Activated CD4-positive, alpha-beta memory T cell treated with anti-CD3 and anti-CD28 coated beads, Interleukin-2, amount 10 ng/mL, durations not matched to agents 7 days and 5 days (primary cell): ENCODE measurements at regions not wholly inside any gene's neighbourhood (a gene's known extent, or its start where the extent isn't known, plus 50 kb on each side); places are given as distances from the start of the nearest gene placed in this dataset.
"Not testable (repeated sequence)": the region's sequence is repeated elsewhere in the genome, so short reads cannot be mapped to it uniquely, and the experiment has no call there.

Source experiments
- CTCF ChIA-PET: fragments of 350-600 bp; sonication (Branson Sonifier 250); formaldehyde crosslinking; loops from one replicate; lab custom pipeline; 2021; ENCODE audit warnings: antibody characterized with exemption, inconsistent platforms; lab: Charles Lee
- POLR2A ChIA-PET: fragments of 350-600 bp; sonication (Branson Sonifier 250); formaldehyde crosslinking; loops from one replicate; lab custom pipeline; 2021; ENCODE audit warnings: antibody characterized with exemption; lab: Charles Lee
- DNase-seq: peaks from one replicate; pipeline ENCODE4 v3.0.0-alpha.2; 2020
- H3K27ac Mint-ChIP-seq: one replicate; pipeline ENCODE4 v1.8.0; 2021; ENCODE audit warnings: mild to moderate bottlenecking, mixed read lengths
- H3K27me3 Mint-ChIP-seq: one replicate; pipeline ENCODE4 v1.8.0; 2021; ENCODE audit warnings: mixed read lengths
- H3K36me3 Mint-ChIP-seq: one replicate; pipeline ENCODE4 v1.8.0; 2021; ENCODE audit warnings: low read depth, mixed read lengths
- H3K4me1 Mint-ChIP-seq: one replicate; pipeline ENCODE4 v1.8.0; 2021; ENCODE audit warnings: mixed read lengths
- H3K4me3 Mint-ChIP-seq: one replicate; pipeline ENCODE4 v1.8.0; 2021; ENCODE audit warnings: mild to moderate bottlenecking, mixed read lengths
- H3K9me3 Mint-ChIP-seq: one replicate; pipeline ENCODE4 v1.8.0; 2021; ENCODE audit warnings: mixed read lengths

- H3K9me3 Mint-ChIP-seq, POLR2A ChIA-PET, H3K4me1 Mint-ChIP-seq, H3K4me3 Mint-ChIP-seq, H3K36me3 Mint-ChIP-seq, CTCF ChIA-PET, DNase-seq, H3K27ac Mint-ChIP-seq: not testable (repeated sequence)
- peaks cover 16% of the 10 kb centered on the region for H3K27me3 Mint-ChIP-seq
Measured at GRCh38 chr7:32777041-32777666, 114.4 kb downstream of the KBTBD2 start.

DNA sequence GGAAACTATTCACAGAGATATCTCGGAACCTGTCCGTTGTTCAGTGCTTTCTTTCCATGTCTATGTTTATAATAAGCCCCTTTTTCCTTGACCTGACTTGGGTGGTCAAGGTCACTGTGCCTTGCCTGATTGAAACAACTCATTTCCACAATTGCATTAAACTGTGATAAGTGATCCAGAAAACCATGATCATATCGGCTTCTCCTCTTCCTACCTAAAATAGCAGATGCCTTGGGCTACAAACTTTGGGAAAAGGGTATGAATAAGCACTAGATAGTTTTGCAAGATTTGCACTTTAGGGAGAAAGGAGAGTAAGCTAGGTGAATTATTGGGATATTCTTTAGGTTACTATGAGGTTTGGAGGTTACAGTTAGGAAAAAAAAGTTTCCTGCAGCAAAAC, 115.2 kb downstream of the KBTBD2 start:
- H3K9me3 Mint-ChIP-seq, H3K4me1 Mint-ChIP-seq, H3K4me3 Mint-ChIP-seq, DNase-seq, CTCF ChIA-PET, POLR2A ChIA-PET, H3K36me3 Mint-ChIP-seq, H3K27ac Mint-ChIP-seq: not testable (repeated sequence)
- peaks cover 17% of the 10 kb centered on the region for H3K27me3 Mint-ChIP-seq

GRCh38 chr7:32775809-32776208, 115.8 kb downstream of the KBTBD2 start:
- peaks cover 20% of the 10 kb centered on the region for H3K27me3 Mint-ChIP-seq
- H3K27ac Mint-ChIP-seq, H3K4me1 Mint-ChIP-seq, H3K9me3 Mint-ChIP-seq, CTCF ChIA-PET, H3K4me3 Mint-ChIP-seq, POLR2A ChIA-PET, H3K36me3 Mint-ChIP-seq, DNase-seq: not testable (repeated sequence)

DNA sequence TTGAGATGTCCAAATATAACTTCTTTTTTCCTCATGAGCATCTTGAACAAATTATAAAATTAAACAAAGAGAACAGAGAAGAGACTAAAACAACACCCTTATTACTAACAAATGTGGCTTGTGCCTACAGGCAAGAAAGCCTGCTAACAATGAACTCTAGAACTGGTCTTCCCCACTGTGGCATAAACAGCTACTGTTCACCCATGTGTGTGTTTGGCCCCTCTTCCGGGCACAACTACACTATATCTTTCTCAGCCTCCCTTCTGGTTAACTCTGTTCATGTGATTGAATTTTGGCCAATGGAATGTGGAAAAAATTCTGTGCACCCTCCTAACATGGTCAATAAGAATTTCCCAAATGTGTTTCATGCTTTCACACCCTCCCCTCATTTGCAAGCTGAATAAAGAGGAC, 117.0 kb downstream of the KBTBD2 start:
- no peak overlapping the region for H3K4me3 Mint-ChIP-seq
- ChIA-PET POLR2A (no interaction called here), CTCF (no interaction called here)
- no peak for DNase-seq
- no peaks in the 10 kb centered on the region for H3K9me3 Mint-ChIP-seq
- no peak overlapping the region for H3K27ac Mint-ChIP-seq
- peaks cover 20% of the 10 kb centered on the region for H3K27me3 Mint-ChIP-seq
- H3K4me1 Mint-ChIP-seq = no peaks in the 10 kb centered on the region
- H3K36me3 Mint-ChIP-seq = no peaks in the 10 kb centered on the region

- DNase-seq, CTCF ChIA-PET, POLR2A ChIA-PET, H3K36me3 Mint-ChIP-seq, H3K4me3 Mint-ChIP-seq, H3K4me1 Mint-ChIP-seq, H3K27ac Mint-ChIP-seq, H3K9me3 Mint-ChIP-seq: not testable (repeated sequence)
- H3K27me3 Mint-ChIP-seq = peaks cover 48% of the 10 kb centered on the region
Measured at GRCh38 chr7:32768866-32769510, 122.6 kb downstream of the KBTBD2 start.

DNA sequence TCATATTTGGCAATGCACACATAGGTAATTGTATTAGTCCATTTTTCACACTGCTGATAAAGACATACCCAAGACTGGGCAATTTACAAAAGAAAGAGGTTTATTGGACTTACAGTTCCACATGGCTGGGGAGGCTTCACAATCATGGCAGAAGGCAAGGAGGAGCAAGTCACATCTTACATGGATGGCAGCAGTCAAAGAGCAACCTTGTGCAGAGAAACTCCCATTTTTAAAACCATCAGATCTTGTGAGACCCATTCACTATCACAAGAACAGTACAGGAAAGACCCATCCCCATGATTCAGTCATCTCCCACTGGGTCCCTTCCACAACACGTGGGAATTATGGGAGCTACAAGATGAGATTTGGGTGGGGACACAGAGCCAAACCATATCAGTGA, 123.2 kb downstream of the KBTBD2 start:
- H3K27ac Mint-ChIP-seq, H3K36me3 Mint-ChIP-seq, DNase-seq, H3K4me1 Mint-ChIP-seq, H3K9me3 Mint-ChIP-seq, POLR2A ChIA-PET, H3K4me3 Mint-ChIP-seq, CTCF ChIA-PET: not testable (repeated sequence)
- peaks cover 54% of the 10 kb centered on the region for H3K27me3 Mint-ChIP-seq

GRCh38 chr7:32765649-32766251, 125.8 kb downstream of the KBTBD2 start:
- H3K4me3 Mint-ChIP-seq, H3K36me3 Mint-ChIP-seq, DNase-seq, POLR2A ChIA-PET, H3K9me3 Mint-ChIP-seq, H3K4me1 Mint-ChIP-seq, H3K27ac Mint-ChIP-seq: not testable (repeated sequence)
- CTCF ChIA-PET = interaction anchor here (2.7 kb wide), 1 partner anchor 342 kb away, joined by 14 read pairs; the partner anchor contains the start of gene RP9
- H3K27me3 Mint-ChIP-seq = peaks cover 63% of the 10 kb centered on the region

DNA sequence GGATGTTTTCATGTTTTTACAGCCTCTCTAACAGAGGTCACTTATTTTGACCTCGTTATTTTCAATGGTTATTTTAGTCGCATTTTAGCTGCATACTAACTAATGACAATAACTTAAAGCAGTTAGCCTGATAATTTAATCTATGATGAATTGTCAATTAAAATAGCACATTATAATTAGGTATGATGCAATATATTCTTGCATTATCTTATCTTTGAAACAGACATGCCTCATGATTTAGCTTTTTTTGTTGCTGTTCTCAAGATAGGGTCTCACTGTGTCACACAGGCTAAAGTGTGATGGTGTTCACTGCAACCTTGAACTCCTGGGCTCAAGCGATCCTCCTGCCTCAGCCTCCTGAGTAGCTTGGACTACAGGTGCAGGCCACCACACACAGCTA, 126.4 kb downstream of the KBTBD2 start:
- no peak overlapping the region for H3K27ac Mint-ChIP-seq
- H3K9me3 Mint-ChIP-seq = no peaks in the 10 kb centered on the region
- H3K4me3 Mint-ChIP-seq = no peak overlapping the region
- peaks cover 9% of the 10 kb centered on the region for H3K4me1 Mint-ChIP-seq
- CTCF ChIA-PET = interaction anchor here (2.7 kb wide), 1 partner anchor 343 kb away, joined by 14 read pairs; the partner anchor contains the start of gene RP9
- H3K27me3 Mint-ChIP-seq = peaks cover 65% of the 10 kb centered on the region
- H3K36me3 Mint-ChIP-seq = no peaks in the 10 kb centered on the region
- DNase-seq = no peak
- POLR2A ChIA-PET = no interaction called here

DNA sequence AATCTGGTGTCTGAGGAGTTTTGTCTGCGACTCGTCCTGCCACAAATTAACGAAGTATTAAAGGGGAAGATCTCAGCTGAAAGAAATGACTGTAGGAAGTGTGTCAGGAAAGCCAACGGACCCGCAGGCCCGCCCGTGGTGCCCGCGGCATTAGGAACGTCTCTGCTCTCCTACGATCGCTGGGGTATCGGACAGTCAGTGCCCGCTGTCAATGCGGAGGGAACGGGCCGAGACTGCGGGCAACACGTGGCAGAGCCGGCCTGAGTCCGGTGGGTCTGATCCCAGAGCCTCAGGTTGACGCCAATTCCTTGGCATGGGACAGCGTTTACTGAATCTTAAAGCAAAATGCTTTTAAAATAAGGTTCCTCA, 128.7 kb downstream of the KBTBD2 start:
- no peak overlapping the region for H3K27ac Mint-ChIP-seq
- H3K4me3 Mint-ChIP-seq = no peak overlapping the region
- ChIA-PET POLR2A (no interaction called here), CTCF (interaction anchor here (2.1 kb wide), 1 partner anchor 84 kb away, joined by 6 read pairs; no protein-coding TSS in a partner anchor)
- H3K27me3 Mint-ChIP-seq = peaks cover 67% of the 10 kb centered on the region
- DNase-seq = no peak
- H3K36me3 Mint-ChIP-seq = no peaks in the 10 kb centered on the region
- H3K9me3 Mint-ChIP-seq = no peaks in the 10 kb centered on the region
- peaks cover 9% of the 10 kb centered on the region for H3K4me1 Mint-ChIP-seq

GRCh38 chr7:32762206-32762924, 129.2 kb downstream of the KBTBD2 start:
- H3K4me1 Mint-ChIP-seq, DNase-seq, H3K4me3 Mint-ChIP-seq, POLR2A ChIA-PET, H3K27ac Mint-ChIP-seq, H3K9me3 Mint-ChIP-seq, H3K36me3 Mint-ChIP-seq: not testable (repeated sequence)
- CTCF ChIA-PET = interaction anchor here (1.6 to 2.1 kb wide), 2 partner anchors 84 to 346 kb away, joined by 4 to 6 read pairs; no protein-coding TSS in a partner anchor
- peaks cover 64% of the 10 kb centered on the region for H3K27me3 Mint-ChIP-seq

GRCh38 chr7:32761451-32762205, 129.9 kb downstream of the KBTBD2 start:
- ChIA-PET POLR2A (no interaction called here), CTCF (interaction anchor here (1.6 to 2.1 kb wide), 2 partner anchors 85 to 346 kb away, joined by 4 to 6 read pairs; no protein-coding TSS in a partner anchor)
- Mint-ChIP-seq H3K4me3 (no peak overlapping the region), H3K4me1 (peaks cover 9% of the 10 kb centered on the region), H3K9me3 (no peaks in the 10 kb centered on the region), H3K36me3 (no peaks in the 10 kb centered on the region), H3K27me3 (peaks cover 60% of the 10 kb centered on the region), H3K27ac (no peak overlapping the region)
- no peak for DNase-seq

GRCh38 chr7:32760755-32761154, 130.8 kb downstream of the KBTBD2 start:
- H3K9me3 Mint-ChIP-seq, H3K36me3 Mint-ChIP-seq, POLR2A ChIA-PET, DNase-seq, H3K27ac Mint-ChIP-seq, CTCF ChIA-PET, H3K4me1 Mint-ChIP-seq, H3K4me3 Mint-ChIP-seq: not testable (repeated sequence)
- peaks cover 58% of the 10 kb centered on the region for H3K27me3 Mint-ChIP-seq
